ENCODE measurements at regions not wholly inside any gene's neighbourhood (a gene's known extent, or its start where the extent isn't known, plus 50 kb on each side); places are given as distances from the start of the nearest gene placed in this dataset.

GRCh38 chr12:124687917-124688316 lies 120.5 kb upstream of the NCOR2 start:
- Histone ChIP-seq H4K20me1 (ENCODE audit: insufficient read depth, low read length) (no peaks in the 10 kb centered on the region), H3K4me3 (ENCODE audit: low read length) (no peak overlapping the region), H3K79me2 (ENCODE audit: low read length) (no peaks in the 10 kb centered on the region), H3K36me3 (replicated peaks; ENCODE audit: low read depth, low read length) (no peaks in the 10 kb centered on the region), H3K4me2 (ENCODE audit: low read length) (no peak overlapping the region), H3K27me3 (ENCODE audit: low read depth, low read length) (peaks cover 67% of the 10 kb centered on the region), H3K9me3 (ENCODE audit: insufficient read depth, low read length) (0 out of 2 replicates have a peak, but pooled peaks cover 12% of the 10 kb centered on the region), H3K27ac (ENCODE audit: low read length) (no peak overlapping the region), H2AFZ (ENCODE audit: low read depth, low read length) (no peak overlapping the region), H3K9ac (ENCODE audit: low read length) (no peak overlapping the region), H3K4me1 (ENCODE audit: low read length) (peaks cover 17% of the 10 kb centered on the region)
- TF ChIP-seq EZH2phosphoT487 (IDR thresholded peaks at IDR 0.05; ENCODE audit: low read depth) (no peak), CTCF (IDR thresholded peaks at IDR 0.05; ENCODE audit: low read depth, low read length) (no peak)

GRCh38 chr12:124687174-124687902 lies 119.9 kb upstream of the NCOR2 start:
- Histone ChIP-seq H4K20me1 (ENCODE audit: insufficient read depth, low read length) (no peaks in the 10 kb centered on the region), H3K4me1 (ENCODE audit: low read length) (peaks cover 17% of the 10 kb centered on the region), H3K27me3 (ENCODE audit: low read depth, low read length) (peaks cover 61% of the 10 kb centered on the region), H3K36me3 (replicated peaks; ENCODE audit: low read depth, low read length) (no peaks in the 10 kb centered on the region), H3K9me3 (ENCODE audit: insufficient read depth, low read length) (0 out of 2 replicates have a peak, but pooled peaks cover 11% of the 10 kb centered on the region), H3K4me2 (ENCODE audit: low read length) (no peak overlapping the region), H3K4me3 (ENCODE audit: low read length) (no peak overlapping the region), H3K27ac (ENCODE audit: low read length) (no peak overlapping the region), H3K9ac (ENCODE audit: low read length) (no peak overlapping the region), H3K79me2 (ENCODE audit: low read length) (no peaks in the 10 kb centered on the region), H2AFZ (ENCODE audit: low read depth, low read length) (no peak overlapping the region)
- TF ChIP-seq EZH2phosphoT487 (IDR thresholded peaks at IDR 0.05; ENCODE audit: low read depth) (no peak), CTCF (IDR thresholded peaks at IDR 0.05; ENCODE audit: low read depth, low read length) (no peak)

GRCh38 chr12:124686370-124687173 lies 119.2 kb upstream of the NCOR2 start:
- Histone ChIP-seq H3K36me3 (replicated peaks; ENCODE audit: low read depth, low read length) (no peaks in the 10 kb centered on the region), H3K79me2 (ENCODE audit: low read length) (no peaks in the 10 kb centered on the region), H3K27me3 (ENCODE audit: low read depth, low read length) (peaks cover 55% of the 10 kb centered on the region), H4K20me1 (ENCODE audit: insufficient read depth, low read length) (no peaks in the 10 kb centered on the region), H3K4me1 (ENCODE audit: low read length) (peaks cover 21% of the 10 kb centered on the region), H3K9ac (ENCODE audit: low read length) (no peak overlapping the region), H3K4me3 (ENCODE audit: low read length) (no peak overlapping the region), H2AFZ (ENCODE audit: low read depth, low read length) (no peak overlapping the region), H3K27ac (ENCODE audit: low read length) (no peak overlapping the region), H3K9me3 (ENCODE audit: insufficient read depth, low read length) (0 out of 2 replicates have a peak, but pooled peaks cover 4% of the 10 kb centered on the region), H3K4me2 (ENCODE audit: low read length) (no peak overlapping the region)
- no peak for TF ChIP-seq CTCF (IDR thresholded peaks at IDR 0.05; ENCODE audit: low read depth, low read length)
- no peak for TF ChIP-seq EZH2phosphoT487 (IDR thresholded peaks at IDR 0.05; ENCODE audit: low read depth)

- Histone ChIP-seq H3K36me3 (replicated peaks; ENCODE audit: low read depth, low read length) (no peaks in the 10 kb centered on the region), H3K4me2 (ENCODE audit: low read length) (no peak overlapping the region), H3K9ac (ENCODE audit: low read length) (no peak overlapping the region), H3K4me1 (ENCODE audit: low read length) (peaks cover 28% of the 10 kb centered on the region), H3K79me2 (ENCODE audit: low read length) (no peaks in the 10 kb centered on the region), H2AFZ (ENCODE audit: low read depth, low read length) (no peak overlapping the region), H3K9me3 (ENCODE audit: insufficient read depth, low read length) (no peaks in the 10 kb centered on the region), H3K27ac (ENCODE audit: low read length) (no peak overlapping the region), H3K4me3 (ENCODE audit: low read length) (no peak overlapping the region), H3K27me3 (ENCODE audit: low read depth, low read length) (peaks cover 49% of the 10 kb centered on the region), H4K20me1 (ENCODE audit: insufficient read depth, low read length) (no peaks in the 10 kb centered on the region)
- TF ChIP-seq CTCF (IDR thresholded peaks at IDR 0.05; ENCODE audit: low read depth, low read length) (no peak), EZH2phosphoT487 (IDR thresholded peaks at IDR 0.05; ENCODE audit: low read depth) (no peak)
Observed at GRCh38 chr12:124685689-124686369, 118.4 kb upstream of the NCOR2 start.
